ENCODE measurements at regions not wholly inside any gene's neighbourhood (a gene's known extent, or its start where the extent isn't known, plus 50 kb on each side); places are given as distances from the start of the nearest gene placed in this dataset.

DNA sequence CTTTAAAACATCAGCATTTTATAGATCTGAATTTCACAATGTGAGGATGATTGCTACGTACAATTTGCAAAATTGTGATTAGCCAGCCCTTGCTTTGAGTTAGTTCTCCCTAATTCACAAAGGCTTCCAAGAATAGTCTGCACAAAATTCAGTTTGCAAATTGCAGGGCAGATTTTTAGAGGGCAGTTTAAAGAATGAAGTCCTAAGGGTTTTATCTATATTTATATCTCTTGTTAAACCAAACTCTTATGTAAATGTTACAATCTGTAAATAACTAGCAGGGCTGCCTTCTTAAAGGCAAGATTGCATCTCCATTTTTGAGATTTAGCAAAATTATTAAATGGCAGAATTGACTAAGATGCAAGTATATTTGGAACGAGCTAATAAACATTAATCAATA, 52.8 kb upstream of the ZNF536 start:
- TF ChIP-seq, protein P1, sequence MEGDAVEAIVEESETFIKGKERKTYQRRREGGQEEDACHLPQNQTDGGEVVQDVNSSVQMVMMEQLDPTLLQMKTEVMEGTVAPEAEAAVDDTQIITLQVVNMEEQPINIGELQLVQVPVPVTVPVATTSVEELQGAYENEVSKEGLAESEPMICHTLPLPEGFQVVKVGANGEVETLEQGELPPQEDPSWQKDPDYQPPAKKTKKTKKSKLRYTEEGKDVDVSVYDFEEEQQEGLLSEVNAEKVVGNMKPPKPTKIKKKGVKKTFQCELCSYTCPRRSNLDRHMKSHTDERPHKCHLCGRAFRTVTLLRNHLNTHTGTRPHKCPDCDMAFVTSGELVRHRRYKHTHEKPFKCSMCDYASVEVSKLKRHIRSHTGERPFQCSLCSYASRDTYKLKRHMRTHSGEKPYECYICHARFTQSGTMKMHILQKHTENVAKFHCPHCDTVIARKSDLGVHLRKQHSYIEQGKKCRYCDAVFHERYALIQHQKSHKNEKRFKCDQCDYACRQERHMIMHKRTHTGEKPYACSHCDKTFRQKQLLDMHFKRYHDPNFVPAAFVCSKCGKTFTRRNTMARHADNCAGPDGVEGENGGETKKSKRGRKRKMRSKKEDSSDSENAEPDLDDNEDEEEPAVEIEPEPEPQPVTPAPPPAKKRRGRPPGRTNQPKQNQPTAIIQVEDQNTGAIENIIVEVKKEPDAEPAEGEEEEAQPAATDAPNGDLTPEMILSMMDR (IDR thresholded peaks at IDR 0.05), result no peak
- TF ChIP-seq POLR2A (IDR thresholded peaks at IDR 0.05), result no peak
